ENCODE measurements at regions not wholly inside any gene's neighbourhood (a gene's known extent, or its start where the extent isn't known, plus 50 kb on each side); places are given as distances from the start of the nearest gene placed in this dataset.

GRCh38 chr1:238642231-238642630 is 744.1 kb upstream of the CHRM3 start:
- TF ChIP-seq, protein P1, sequence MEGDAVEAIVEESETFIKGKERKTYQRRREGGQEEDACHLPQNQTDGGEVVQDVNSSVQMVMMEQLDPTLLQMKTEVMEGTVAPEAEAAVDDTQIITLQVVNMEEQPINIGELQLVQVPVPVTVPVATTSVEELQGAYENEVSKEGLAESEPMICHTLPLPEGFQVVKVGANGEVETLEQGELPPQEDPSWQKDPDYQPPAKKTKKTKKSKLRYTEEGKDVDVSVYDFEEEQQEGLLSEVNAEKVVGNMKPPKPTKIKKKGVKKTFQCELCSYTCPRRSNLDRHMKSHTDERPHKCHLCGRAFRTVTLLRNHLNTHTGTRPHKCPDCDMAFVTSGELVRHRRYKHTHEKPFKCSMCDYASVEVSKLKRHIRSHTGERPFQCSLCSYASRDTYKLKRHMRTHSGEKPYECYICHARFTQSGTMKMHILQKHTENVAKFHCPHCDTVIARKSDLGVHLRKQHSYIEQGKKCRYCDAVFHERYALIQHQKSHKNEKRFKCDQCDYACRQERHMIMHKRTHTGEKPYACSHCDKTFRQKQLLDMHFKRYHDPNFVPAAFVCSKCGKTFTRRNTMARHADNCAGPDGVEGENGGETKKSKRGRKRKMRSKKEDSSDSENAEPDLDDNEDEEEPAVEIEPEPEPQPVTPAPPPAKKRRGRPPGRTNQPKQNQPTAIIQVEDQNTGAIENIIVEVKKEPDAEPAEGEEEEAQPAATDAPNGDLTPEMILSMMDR (IDR thresholded peaks at IDR 0.05; ENCODE audit: borderline replicate concordance, extremely low read depth, low read length, poor library complexity, severe bottlenecking): no peak
- TF ChIP-seq EZH2 (IDR thresholded peaks at IDR 0.05; ENCODE audit: borderline replicate concordance, low read depth, low read length, severe bottlenecking): no peak

Data from DND-41 (cell line).